ENCODE measurements at regions not wholly inside any gene's neighbourhood (a gene's known extent, or its start where the extent isn't known, plus 50 kb on each side); places are given as distances from the start of the nearest gene placed in this dataset.

DNA sequence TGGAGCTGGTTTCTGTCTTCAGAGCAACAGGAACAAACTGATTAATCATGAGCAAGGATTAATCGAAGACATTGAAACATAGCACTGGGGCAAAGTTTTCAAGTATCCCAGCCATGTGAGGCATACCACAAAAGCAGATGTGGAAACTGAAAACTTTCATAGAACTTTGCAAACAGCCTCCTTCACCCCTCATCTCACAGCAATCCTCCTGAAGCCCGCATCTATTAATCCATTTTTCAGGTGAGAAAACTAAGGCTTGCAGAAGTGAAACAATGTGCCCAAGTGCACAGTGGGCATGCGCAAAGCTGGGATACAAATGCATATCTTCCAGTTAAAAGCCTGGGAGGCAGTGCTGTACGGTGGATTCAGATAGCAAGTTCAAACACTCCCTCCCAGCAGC is 58.6 kb upstream of the HMGXB4 start:
- no peak for TF ChIP-seq MAFK (IDR thresholded peaks at IDR 0.05; ENCODE audit: low read depth, low read length)
- no peak for TF ChIP-seq POLR2A (IDR thresholded peaks at IDR 0.05; ENCODE audit: low read depth, low read length)
- TF ChIP-seq, protein P1, sequence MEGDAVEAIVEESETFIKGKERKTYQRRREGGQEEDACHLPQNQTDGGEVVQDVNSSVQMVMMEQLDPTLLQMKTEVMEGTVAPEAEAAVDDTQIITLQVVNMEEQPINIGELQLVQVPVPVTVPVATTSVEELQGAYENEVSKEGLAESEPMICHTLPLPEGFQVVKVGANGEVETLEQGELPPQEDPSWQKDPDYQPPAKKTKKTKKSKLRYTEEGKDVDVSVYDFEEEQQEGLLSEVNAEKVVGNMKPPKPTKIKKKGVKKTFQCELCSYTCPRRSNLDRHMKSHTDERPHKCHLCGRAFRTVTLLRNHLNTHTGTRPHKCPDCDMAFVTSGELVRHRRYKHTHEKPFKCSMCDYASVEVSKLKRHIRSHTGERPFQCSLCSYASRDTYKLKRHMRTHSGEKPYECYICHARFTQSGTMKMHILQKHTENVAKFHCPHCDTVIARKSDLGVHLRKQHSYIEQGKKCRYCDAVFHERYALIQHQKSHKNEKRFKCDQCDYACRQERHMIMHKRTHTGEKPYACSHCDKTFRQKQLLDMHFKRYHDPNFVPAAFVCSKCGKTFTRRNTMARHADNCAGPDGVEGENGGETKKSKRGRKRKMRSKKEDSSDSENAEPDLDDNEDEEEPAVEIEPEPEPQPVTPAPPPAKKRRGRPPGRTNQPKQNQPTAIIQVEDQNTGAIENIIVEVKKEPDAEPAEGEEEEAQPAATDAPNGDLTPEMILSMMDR (conservative IDR thresholded peaks at IDR 0.05; ENCODE audit: low read depth, low read length): no peak
- no peak for TF ChIP-seq MXI1 (IDR thresholded peaks at IDR 0.05; ENCODE audit: borderline replicate concordance, low read depth, low read length)
- TF ChIP-seq, protein P2, sequence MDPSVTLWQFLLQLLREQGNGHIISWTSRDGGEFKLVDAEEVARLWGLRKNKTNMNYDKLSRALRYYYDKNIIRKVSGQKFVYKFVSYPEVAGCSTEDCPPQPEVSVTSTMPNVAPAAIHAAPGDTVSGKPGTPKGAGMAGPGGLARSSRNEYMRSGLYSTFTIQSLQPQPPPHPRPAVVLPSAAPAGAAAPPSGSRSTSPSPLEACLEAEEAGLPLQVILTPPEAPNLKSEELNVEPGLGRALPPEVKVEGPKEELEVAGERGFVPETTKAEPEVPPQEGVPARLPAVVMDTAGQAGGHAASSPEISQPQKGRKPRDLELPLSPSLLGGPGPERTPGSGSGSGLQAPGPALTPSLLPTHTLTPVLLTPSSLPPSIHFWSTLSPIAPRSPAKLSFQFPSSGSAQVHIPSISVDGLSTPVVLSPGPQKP (IDR thresholded peaks at IDR 0.05; ENCODE audit: borderline replicate concordance, low read depth, low read length): no peak
- no peak for TF ChIP-seq CHD1 (IDR thresholded peaks at IDR 0.05; ENCODE audit: low read depth, low read length)
- no peak for TF ChIP-seq BHLHE40 (IDR thresholded peaks at IDR 0.05; ENCODE audit: low read depth, low read length)
- no peak for TF ChIP-seq MAZ (IDR thresholded peaks at IDR 0.05; ENCODE audit: borderline replicate concordance, low read depth, low read length)
- no peak for TF ChIP-seq RAD21 (IDR thresholded peaks at IDR 0.05; ENCODE audit: low read length)
- TF ChIP-seq RCOR1 (IDR thresholded peaks at IDR 0.05; ENCODE audit: insufficient replicate concordance, low read length): no peak
- TF ChIP-seq, protein P3, sequence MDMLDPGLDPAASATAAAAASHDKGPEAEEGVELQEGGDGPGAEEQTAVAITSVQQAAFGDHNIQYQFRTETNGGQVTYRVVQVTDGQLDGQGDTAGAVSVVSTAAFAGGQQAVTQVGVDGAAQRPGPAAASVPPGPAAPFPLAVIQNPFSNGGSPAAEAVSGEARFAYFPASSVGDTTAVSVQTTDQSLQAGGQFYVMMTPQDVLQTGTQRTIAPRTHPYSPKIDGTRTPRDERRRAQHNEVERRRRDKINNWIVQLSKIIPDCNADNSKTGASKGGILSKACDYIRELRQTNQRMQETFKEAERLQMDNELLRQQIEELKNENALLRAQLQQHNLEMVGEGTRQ (IDR thresholded peaks at IDR 0.05; ENCODE audit: low read depth, low read length): no peak
- TF ChIP-seq CEBPB (IDR thresholded peaks at IDR 0.05; ENCODE audit: low read depth, low read length): no peak
- no peak for TF ChIP-seq RFX5 (IDR thresholded peaks at IDR 0.05; ENCODE audit: low read depth, low read length)
- no peak for TF ChIP-seq FOS (IDR thresholded peaks at IDR 0.05; ENCODE audit: low read depth, low read length)
